ENCODE measurements at regions not wholly inside any gene's neighbourhood (a gene's known extent, or its start where the extent isn't known, plus 50 kb on each side); places are given as distances from the start of the nearest gene placed in this dataset.

- POLR2A ChIA-PET (ENCODE audit: low non-redundant PET) = interaction anchor here (0.7 kb wide), 1 partner anchor 493 kb away, joined by 3 read pairs; no protein-coding TSS in a partner anchor
- no TSS peak for BruUV-seq (replicated peaks)
- CTCF ChIA-PET = no interaction called here
Observed at GRCh38 chr3:147544290-147544689, 135.1 kb downstream of the ZIC1 start.

GRCh38 chr3:147551491-147551890 lies 142.3 kb downstream of the ZIC1 start:
- no peaks in the 10 kb centered on the region for H3K9me3 ChIP-seq (ENCODE audit: low read depth, low read length, poor library complexity, severe bottlenecking)
- no TSS peak for BruUV-seq (replicated peaks)
- H3K36me3 ChIP-seq (ENCODE audit: insufficient read depth, low read length, poor library complexity, severe bottlenecking) = no peaks in the 10 kb centered on the region
- no peak overlapping the region for H3K27ac ChIP-seq (ENCODE audit: low read depth, low read length, poor library complexity, severe bottlenecking)
- intact Hi-C loops (cut with micrococcal nuclease; ENCODE audit: unreplicated experiment) = no loop called here
- ChIA-PET POLR2A (ENCODE audit: low non-redundant PET) (no interaction called here), CTCF (no interaction called here)
- TF ChIP-seq CTCF (conservative IDR thresholded peaks at IDR 0.05; ENCODE audit: low read depth, low read length) = no peak
- no peak for TF ChIP-seq EZH2 (IDR thresholded peaks at IDR 0.05; ENCODE audit: borderline replicate concordance, low read depth, low read length, poor library complexity, severe bottlenecking)
- no peak overlapping the region for H3K4me3 ChIP-seq (ENCODE audit: low read depth, low read length, poor library complexity, severe bottlenecking)
- no peak for DNase-seq (ENCODE audit: low spot score)
- H3K4me1 ChIP-seq (ENCODE audit: insufficient read depth, low read length, poor library complexity, severe bottlenecking) = no peaks in the 10 kb centered on the region
- H3K27me3 ChIP-seq (replicated peaks; ENCODE audit: insufficient read depth, low read depth, low read length, poor library complexity) = no peaks in the 10 kb centered on the region

More at GRCh38 chr3:147544290-147544689, 135.1 kb downstream of the ZIC1 start:
- H3K4me1 ChIP-seq (ENCODE audit: insufficient read depth, low read length, poor library complexity, severe bottlenecking) = no peaks in the 10 kb centered on the region
- no peak overlapping the region for H3K4me3 ChIP-seq (ENCODE audit: low read depth, low read length, poor library complexity, severe bottlenecking)
- H3K27ac ChIP-seq (ENCODE audit: low read depth, low read length, poor library complexity, severe bottlenecking) = no peak overlapping the region
- H3K9me3 ChIP-seq (ENCODE audit: low read depth, low read length, poor library complexity, severe bottlenecking) = peaks cover 5% of the 10 kb centered on the region
- intact Hi-C loops (cut with micrococcal nuclease; ENCODE audit: unreplicated experiment) = no loop called here
- no peaks in the 10 kb centered on the region for H3K27me3 ChIP-seq (replicated peaks; ENCODE audit: insufficient read depth, low read depth, low read length, poor library complexity)
- TF ChIP-seq CTCF (conservative IDR thresholded peaks at IDR 0.05; ENCODE audit: low read depth, low read length) = no peak
- no peak for TF ChIP-seq EZH2 (IDR thresholded peaks at IDR 0.05; ENCODE audit: borderline replicate concordance, low read depth, low read length, poor library complexity, severe bottlenecking)
- H3K36me3 ChIP-seq (ENCODE audit: insufficient read depth, low read length, poor library complexity, severe bottlenecking) = no peaks in the 10 kb centered on the region
- no peak for DNase-seq (ENCODE audit: low spot score)

- Histone ChIP-seq H3K36me3 (ENCODE audit: insufficient read depth, low read length, poor library complexity, severe bottlenecking) (no peaks in the 10 kb centered on the region), H3K4me1 (ENCODE audit: insufficient read depth, low read length, poor library complexity, severe bottlenecking) (no peaks in the 10 kb centered on the region), H3K27me3 (replicated peaks; ENCODE audit: insufficient read depth, low read depth, low read length, poor library complexity) (no peaks in the 10 kb centered on the region), H3K9me3 (ENCODE audit: low read depth, low read length, poor library complexity, severe bottlenecking) (no peaks in the 10 kb centered on the region), H3K27ac (ENCODE audit: low read depth, low read length, poor library complexity, severe bottlenecking) (no peak overlapping the region), H3K4me3 (ENCODE audit: low read depth, low read length, poor library complexity, severe bottlenecking) (no peak overlapping the region)
- POLR2A ChIA-PET (ENCODE audit: low non-redundant PET) = interaction anchor here (0.6 kb wide), 1 partner anchor 709 kb away, joined by 4 read pairs; no protein-coding TSS in a partner anchor
- DNase-seq (ENCODE audit: low spot score) = no peak
- intact Hi-C loops (cut with micrococcal nuclease; ENCODE audit: unreplicated experiment) = no loop called here
- TF ChIP-seq CTCF (conservative IDR thresholded peaks at IDR 0.05; ENCODE audit: low read depth, low read length) (no peak), EZH2 (IDR thresholded peaks at IDR 0.05; ENCODE audit: borderline replicate concordance, low read depth, low read length, poor library complexity, severe bottlenecking) (no peak)
- BruUV-seq (replicated peaks) = no TSS peak
- CTCF ChIA-PET = no interaction called here
Observed at GRCh38 chr3:147554332-147554731, 145.2 kb downstream of the ZIC1 start.

Measured in A673 (cell line).